Fibroblast of peridontal ligament (primary cell): ENCODE measurements at regions not wholly inside any gene's neighbourhood (a gene's known extent, or its start where the extent isn't known, plus 50 kb on each side); places are given as distances from the start of the nearest gene placed in this dataset.
A peak's percentile ranks its signal among the peaks of the same experiment; 100 is the strongest.
"Not testable (repeated sequence)": the region's sequence is repeated elsewhere in the genome, so short reads cannot be mapped to it uniquely, and the experiment has no call there.

Source experiments
- DNase-seq: peaks from one replicate; pipeline ENCODE4 v3.0.0-alpha.2; 2010; ENCODE audit errors: extremely low read depth

DNA sequence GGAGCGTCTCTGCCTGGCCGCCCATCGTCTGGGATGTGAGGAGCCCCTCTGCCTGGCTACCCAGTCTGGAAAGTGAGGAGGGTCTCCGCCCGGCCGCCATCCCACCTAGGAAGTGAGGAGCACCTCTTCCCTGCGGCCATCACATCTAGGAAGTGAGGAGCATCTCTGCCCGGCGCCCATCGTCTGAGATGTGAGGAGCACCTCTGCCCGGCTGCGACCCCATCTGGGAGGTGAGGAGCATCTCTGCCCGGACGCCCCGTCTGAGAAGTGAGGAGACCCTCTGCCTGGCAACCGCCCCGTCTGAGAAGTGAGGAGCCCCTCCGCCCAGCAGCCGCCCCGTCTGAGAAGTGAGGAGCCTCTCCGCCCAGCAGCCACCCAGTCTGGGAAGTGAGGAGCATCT, 84.5 kb downstream of the IDS start:
- not testable (repeated sequence) for DNase-seq

DNA sequence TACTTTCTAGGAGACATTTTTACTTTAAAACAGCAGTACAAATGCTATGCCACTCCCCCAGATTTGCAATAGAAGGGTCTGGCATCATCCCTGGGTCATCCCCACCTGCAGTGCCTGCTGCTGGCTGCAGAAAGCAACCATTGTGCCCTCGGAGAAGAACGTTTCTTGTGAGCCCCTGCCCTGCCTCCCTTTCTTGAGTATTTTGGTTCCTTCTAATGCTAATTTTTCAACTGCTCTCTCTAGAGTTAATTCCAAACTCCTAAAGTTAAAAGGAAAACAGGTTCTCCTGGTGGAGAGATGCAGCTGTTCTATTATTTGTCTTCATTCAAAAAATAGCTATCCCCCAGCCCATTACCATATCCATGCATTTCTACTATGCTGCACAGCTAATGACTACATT, 107.1 kb downstream of the IDS start:
- no peak for DNase-seq

DNA sequence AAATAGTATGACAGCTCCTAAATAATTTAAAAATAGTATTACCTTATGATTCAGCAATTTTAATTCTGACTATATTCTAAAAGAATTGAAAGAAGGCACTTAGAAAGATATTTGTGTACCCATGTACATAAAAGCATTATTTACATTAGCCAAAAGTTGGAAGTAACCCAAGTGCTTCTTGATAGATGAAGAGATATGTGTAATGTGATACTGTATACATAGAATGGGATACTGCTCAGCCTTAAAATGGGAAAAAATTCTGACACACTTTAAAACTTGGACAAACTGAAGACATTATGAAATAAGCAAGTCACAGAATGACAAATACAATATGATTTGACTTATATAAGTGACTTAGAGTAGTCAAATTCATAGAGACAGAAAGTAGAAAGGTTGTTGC, 112.2 kb downstream of the IDS start:
- DNase-seq: no peak

- no peak for DNase-seq
Measured at GRCh38 chrX:149383852-149384251, 121.3 kb downstream of the IDS start.

DNA sequence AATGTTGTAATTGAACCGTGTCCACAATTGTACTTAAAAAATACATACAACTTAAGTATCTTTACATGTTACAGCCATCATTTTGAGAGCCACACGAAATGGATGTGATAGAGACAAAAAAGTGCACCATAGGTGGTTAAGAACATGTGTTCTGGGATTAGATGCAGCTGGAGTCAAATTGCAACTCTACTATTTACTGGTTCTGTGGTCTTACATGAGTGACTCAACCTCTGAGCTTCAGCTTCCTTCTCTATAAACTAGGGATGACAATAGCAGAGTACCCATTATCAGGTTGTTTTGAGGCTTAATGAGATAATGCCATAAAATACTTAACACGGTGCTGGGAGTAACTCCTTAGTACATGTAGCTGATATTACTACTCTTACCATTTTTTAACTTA, 130.4 kb downstream of the IDS start:
- DNase-seq: peak; percentile 0

GRCh38 chrX:149372866-149373265, 132.2 kb downstream of the IDS start:
- no peak for DNase-seq

DNA sequence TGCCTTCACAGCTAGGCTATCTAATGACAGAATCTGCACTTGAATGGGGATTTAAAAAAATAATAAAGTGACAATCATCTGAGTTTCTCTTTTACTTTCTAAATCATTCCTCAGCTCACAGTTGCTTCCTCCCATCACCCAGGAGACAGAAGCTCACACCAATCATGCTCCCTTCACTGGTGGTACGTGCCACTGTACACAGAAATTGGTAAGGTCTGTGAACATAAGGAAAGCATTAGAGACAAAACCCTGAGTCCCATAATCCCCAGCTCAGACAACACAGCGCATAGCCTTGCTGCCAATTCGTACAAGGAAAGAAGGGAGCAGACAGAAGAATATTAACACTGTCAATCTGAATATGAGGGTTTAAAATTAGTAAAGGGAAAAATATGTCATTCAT, 133.1 kb downstream of the IDS start:
- no peak for DNase-seq

DNA sequence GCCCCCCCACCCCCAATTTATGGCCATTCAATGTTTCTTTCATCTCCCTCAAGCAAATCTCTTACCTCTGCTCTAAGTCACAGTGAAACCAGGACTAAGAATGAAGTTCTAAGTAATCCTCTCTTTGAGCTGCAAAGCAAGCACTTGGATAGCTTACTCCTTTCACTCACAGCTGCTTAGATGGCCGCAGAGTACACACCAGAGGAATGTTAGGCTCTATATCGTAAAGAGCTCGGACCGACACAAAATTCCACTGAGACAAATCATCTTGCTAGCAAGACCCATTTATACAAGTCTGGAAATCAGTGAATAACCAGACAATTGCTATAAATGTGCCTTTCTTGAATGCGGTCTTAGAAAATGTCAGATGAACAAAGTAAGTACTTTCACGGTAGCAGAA, 135.0 kb downstream of the IDS start:
- DNase-seq: no peak

DNA sequence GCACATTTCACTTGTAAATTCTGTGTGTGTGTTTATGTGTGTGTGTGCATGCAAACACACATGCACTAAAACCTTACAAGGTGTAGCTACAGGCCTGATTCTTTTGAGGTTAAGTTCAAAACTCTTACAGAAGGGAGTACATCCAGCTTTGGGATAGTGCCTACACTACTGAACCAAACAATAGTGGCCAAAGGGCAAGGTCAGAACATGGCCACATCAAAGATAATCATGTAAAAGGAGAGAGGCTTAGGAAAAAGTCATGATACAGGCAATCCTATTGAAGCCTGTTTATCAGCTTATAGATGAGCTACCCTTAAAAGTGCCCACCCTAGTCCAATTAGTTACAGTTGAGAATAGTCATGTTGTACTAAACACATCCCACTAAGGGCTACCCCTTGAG, 139.6 kb downstream of the IDS start:
- no peak for DNase-seq

GRCh38 chrX:149365061-149365460, 140.0 kb downstream of the IDS start:
- no peak for DNase-seq

- DNase-seq: no peak
Measured at GRCh38 chrX:149363965-149364364, 141.1 kb downstream of the IDS start.

DNA sequence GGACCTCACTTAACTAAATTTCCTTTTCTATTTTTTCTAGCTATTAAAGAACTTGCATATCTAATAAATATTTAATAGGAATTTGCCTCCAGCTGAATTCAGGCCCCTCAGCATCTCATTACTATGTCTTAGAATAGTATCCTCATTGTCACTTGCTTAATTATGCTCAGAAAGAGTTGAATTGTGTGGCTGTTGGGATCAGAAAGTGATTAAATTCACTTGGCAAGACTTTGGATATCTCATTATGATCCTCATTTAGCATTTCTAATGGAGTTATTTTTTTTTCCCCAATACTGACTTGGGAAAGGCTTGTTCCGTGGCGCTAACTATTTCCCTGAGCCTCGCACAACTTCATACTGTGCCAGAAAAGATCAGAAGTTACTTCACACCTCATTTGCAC, 158.8 kb downstream of the IDS start:
- no peak for DNase-seq

DNA sequence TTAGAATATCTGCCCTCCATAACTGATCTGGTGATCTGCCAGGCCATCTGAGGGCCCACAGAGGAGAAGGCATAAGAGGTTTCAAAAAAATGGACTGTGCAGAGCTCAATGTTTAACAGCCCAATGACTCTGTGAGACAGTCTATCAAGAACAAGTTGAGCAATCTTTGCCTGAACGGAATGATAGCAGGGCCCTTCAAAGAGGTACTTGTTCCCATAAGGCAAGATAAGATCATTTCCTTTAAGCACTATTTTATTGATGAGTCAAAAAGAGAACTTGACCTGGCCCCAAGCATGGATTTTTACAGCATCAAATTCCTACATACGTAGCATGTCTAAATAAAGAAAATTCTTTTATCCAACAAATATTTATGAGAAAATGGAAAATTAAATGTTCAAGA, 182.8 kb downstream of the IDS start:
- DNase-seq: no peak

GRCh38 chrX:149313871-149314371, 191.2 kb downstream of the IDS start:
- no peak for DNase-seq

- no peak for DNase-seq
Measured at GRCh38 chrX:149312988-149313387, 192.1 kb downstream of the IDS start.

- DNase-seq: no peak
Measured at GRCh38 chrX:149312097-149312496, 193.0 kb downstream of the IDS start.

GRCh38 chrX:149302705-149303104, 202.4 kb downstream of the IDS start:
- no peak for DNase-seq

DNA sequence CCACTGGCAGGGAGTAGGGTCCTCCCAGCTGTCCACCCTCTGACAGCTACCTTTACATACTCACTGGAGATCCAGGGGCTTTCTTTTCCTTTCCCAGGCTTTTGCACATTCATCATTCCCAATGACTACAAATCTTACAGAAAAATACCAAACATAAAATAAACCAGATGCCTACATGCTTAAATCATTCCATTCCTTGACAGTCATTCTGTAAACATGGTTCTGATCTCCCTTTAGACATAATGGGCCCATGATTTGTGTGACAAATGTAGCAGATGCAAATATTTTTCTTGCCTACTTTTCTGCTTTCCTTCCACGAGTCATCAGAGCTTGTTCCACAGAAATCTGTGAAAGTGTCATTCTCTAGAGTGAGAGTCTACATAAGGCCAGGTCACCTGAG, 207.0 kb downstream of the IDS start:
- DNase-seq: no peak

- no peak for DNase-seq
Measured at GRCh38 chrX:149296092-149296491, 209.0 kb downstream of the IDS start.

GRCh38 chrX:149286940-149287349, 218.2 kb downstream of the IDS start:
- DNase-seq: peak; percentile 38

- no peak for DNase-seq
Measured at GRCh38 chrX:149284616-149285015, 220.5 kb downstream of the IDS start.

- DNase-seq: no peak
Measured at GRCh38 chrX:149283853-149284252, 221.3 kb downstream of the IDS start.

DNA sequence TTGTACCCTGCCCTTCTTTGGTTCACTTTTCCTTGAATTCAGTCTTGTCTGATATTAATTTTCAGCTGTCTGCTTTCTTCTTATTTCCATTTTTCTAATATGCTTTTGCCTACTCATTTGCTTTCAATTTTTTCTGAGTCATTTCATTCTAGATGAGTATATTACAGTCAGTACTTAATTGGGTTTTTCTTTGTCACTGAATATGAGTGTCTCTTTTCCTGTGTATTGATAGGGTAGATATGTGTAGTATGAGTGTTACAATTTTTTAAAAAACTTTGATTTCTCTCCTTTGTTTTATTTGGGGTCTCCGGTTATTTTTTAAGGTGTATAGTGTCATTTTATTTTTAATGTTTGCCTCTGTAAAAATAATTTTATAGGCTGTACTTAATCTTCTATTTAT, 222.2 kb downstream of the IDS start:
- DNase-seq: no peak

GRCh38 chrX:149280011-149280410, 225.1 kb downstream of the IDS start:
- no peak for DNase-seq

DNA sequence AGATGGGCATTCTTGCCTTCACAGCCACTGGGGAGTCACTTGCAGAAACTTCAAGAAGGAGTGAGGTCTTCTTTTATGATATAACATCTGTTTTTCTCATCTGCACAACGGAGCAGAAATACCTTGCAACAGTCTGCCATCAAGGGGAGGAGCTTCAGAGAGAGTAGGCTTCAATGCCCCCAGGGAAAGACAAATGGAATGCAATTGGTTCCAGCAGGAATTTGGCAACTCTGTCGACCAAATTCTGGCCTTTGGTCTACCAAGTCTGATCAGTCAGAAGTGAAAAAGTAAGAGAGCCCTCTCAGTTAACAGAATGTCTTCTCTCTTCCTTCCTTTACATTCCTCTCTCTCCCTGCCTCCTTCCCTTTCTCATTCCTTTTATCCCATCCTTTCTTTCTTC, 229.3 kb downstream of the IDS start:
- DNase-seq: no peak
